Gastroesophageal sphincter (tissue), 4 donors: ENCODE measurements at regions not wholly inside any gene's neighbourhood (a gene's known extent, or its start where the extent isn't known, plus 50 kb on each side); places are given as distances from the start of the nearest gene placed in this dataset.

Experiments
- ATAC-seq: fragments of 150-250 bp; one replicate; pipeline ENCODE4 v1.9.1; 2016; ENCODE audit warnings: mild to moderate bottlenecking, moderate library complexity
- H3K27ac ChIP-seq, 4 donors: fragments of 200-600 bp; sonication (generic) in 3 of 4; 1 replicate in 3 of 4; 2 replicates in 1 of 4; pipeline ENCODE4 v1.5.1; 2016 to 2019
- H3K27me3 ChIP-seq: fragments of 200-600 bp; sonication (generic); one replicate; pipeline ENCODE4 v1.5.1; 2019
- H3K36me3 ChIP-seq, 2 donors: fragments of 200-600 bp; sonication (generic); one replicate each; pipeline ENCODE4 v1.5.1; 2019; ENCODE audit warnings: control low read depth in 1 of 2
- H3K4me1 ChIP-seq, 3 donors: fragments of 200-600 bp; sonication (generic); 1 replicate in 2 of 3; 2 replicates in 1 of 3; pipeline ENCODE4 v1.5.1; 2016 to 2019; ENCODE audit warnings: control low read depth in 2 of 3
- H3K4me3 ChIP-seq, 2 donors: fragments of 200-600 bp; sonication (generic); one replicate each; pipeline ENCODE4 v1.5.1; 2019; ENCODE audit warnings: mild to moderate bottlenecking in 1 of 2, moderate library complexity in 1 of 2
- H3K9me3 ChIP-seq, 3 donors: fragments of 200-600 bp; sonication (generic); one replicate each; pipeline ENCODE4 v1.5.1; 2017 to 2019; ENCODE audit warnings: control low read depth in 2 of 3
- EP300 ChIP-seq: sonication (generic); formaldehyde crosslinking; IDR thresholded peaks from one replicate; pipeline ENCODE4 v1.6.1; 2017; ENCODE audit warnings: antibody characterized with exemption, mild to moderate bottlenecking
- POLR2A ChIP-seq, 2 donors: fragments of 450-650 bp; IDR thresholded peaks; one replicate each; pipeline ENCODE4 v1.6.1; 2017; ENCODE audit warnings: antibody characterized with exemption in 2 of 2, mild to moderate bottlenecking in 2 of 2, moderate library complexity in 1 of 2
- POLR2AphosphoS5 ChIP-seq: sonication (generic); formaldehyde crosslinking; IDR thresholded peaks from one replicate; pipeline ENCODE4 v1.6.1; 2017; ENCODE audit warnings: antibody characterized with exemption
- WGBS, 2 donors: methylation state at CpG; one replicate each; pipeline ENCODE4 v1.1.5; 2018; ENCODE audit warnings: low coverage in 1 of 2; 5-methylcytosine and 5-hydroxymethylcytosine counted together
- TF ChIP-seq, protein P1 (sequence below), 4 experiments: fragments of 200-600 bp in 2 of 4; fragments of 450-650 bp in 2 of 4; sonication (generic) in 1 of 4; IDR thresholded peaks; one replicate each; pipeline ENCODE4 v1.5.1; 2017 to 2019; ENCODE audit warnings: antibody characterized with exemption in 4 of 4, mild to moderate bottlenecking in 2 of 4, moderate library complexity in 2 of 4

GRCh38 chr9:84111726-84112125 is 131.1 kb downstream of the RMI1 start:
- Histone ChIP-seq H3K27ac (no peak overlapping the region), H3K4me3 (no peak overlapping the region), H3K36me3 (no peaks in the 10 kb centered on the region), H3K4me1 (no peaks in the 10 kb centered on the region), H3K27me3 (no peaks in the 10 kb centered on the region), H3K9me3 (peaks cover 0 to 13% (median 0%) of the 10 kb centered on the region in 3 donors)
- WGBS, 2 donors: 89 to 90% methylated on average over 3 of the region's 3 CpGs
- no peak for ATAC-seq
- TF ChIP-seq EP300: no peak
- no peak for TF ChIP-seq POLR2AphosphoS5
- no peak for TF ChIP-seq POLR2A (IDR thresholded peaks at IDR 0.05)
- TF ChIP-seq, protein P1, sequence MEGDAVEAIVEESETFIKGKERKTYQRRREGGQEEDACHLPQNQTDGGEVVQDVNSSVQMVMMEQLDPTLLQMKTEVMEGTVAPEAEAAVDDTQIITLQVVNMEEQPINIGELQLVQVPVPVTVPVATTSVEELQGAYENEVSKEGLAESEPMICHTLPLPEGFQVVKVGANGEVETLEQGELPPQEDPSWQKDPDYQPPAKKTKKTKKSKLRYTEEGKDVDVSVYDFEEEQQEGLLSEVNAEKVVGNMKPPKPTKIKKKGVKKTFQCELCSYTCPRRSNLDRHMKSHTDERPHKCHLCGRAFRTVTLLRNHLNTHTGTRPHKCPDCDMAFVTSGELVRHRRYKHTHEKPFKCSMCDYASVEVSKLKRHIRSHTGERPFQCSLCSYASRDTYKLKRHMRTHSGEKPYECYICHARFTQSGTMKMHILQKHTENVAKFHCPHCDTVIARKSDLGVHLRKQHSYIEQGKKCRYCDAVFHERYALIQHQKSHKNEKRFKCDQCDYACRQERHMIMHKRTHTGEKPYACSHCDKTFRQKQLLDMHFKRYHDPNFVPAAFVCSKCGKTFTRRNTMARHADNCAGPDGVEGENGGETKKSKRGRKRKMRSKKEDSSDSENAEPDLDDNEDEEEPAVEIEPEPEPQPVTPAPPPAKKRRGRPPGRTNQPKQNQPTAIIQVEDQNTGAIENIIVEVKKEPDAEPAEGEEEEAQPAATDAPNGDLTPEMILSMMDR (IDR thresholded peaks at IDR 0.05): no peak

- TF ChIP-seq POLR2A (IDR thresholded peaks at IDR 0.05) (no peak), EP300 (no peak), POLR2AphosphoS5 (no peak)
- TF ChIP-seq, protein P1 (IDR thresholded peaks at IDR 0.05): no peak
- no peak for ATAC-seq
- WGBS, 2 donors: 20 to 29% methylated on average over 1 of the region's 1 CpG
- Histone ChIP-seq H3K36me3 (no peaks in the 10 kb centered on the region), H3K4me1 (peaks cover 0 to 8% (median 0%) of the 10 kb centered on the region in 3 donors), H3K9me3 (no peaks in the 10 kb centered on the region), H3K4me3 (no peak overlapping the region), H3K27me3 (no peaks in the 10 kb centered on the region), H3K27ac (no peak overlapping the region)
These were observed 141.5 kb downstream of the RMI1 start for GRCh38 chr9:84121991-84122523.

GRCh38 chr9:84122572-84122971 is 142.0 kb downstream of the RMI1 start:
- Histone ChIP-seq H3K9me3 (no peaks in the 10 kb centered on the region), H3K27me3 (no peaks in the 10 kb centered on the region), H3K4me1 (peaks cover 0 to 8% (median 0%) of the 10 kb centered on the region in 3 donors), H3K4me3 (no peak overlapping the region), H3K36me3 (no peaks in the 10 kb centered on the region), H3K27ac (no peak overlapping the region)
- TF ChIP-seq POLR2AphosphoS5 (no peak), EP300 (no peak), POLR2A (IDR thresholded peaks at IDR 0.05) (no peak)
- TF ChIP-seq, protein P1 (IDR thresholded peaks at IDR 0.05): no peak
- ATAC-seq: no peak
- 58 to 67% methylated on average over 1 of the region's 1 CpG for WGBS, 2 donors

GRCh38 chr9:84123648-84124406 is 143.2 kb downstream of the RMI1 start:
- 56% methylated on average over 3 of the region's 3 CpGs for WGBS, 2 donors
- TF ChIP-seq, protein P1 (IDR thresholded peaks at IDR 0.05): no peak
- TF ChIP-seq POLR2A (IDR thresholded peaks at IDR 0.05) (no peak), POLR2AphosphoS5 (no peak), EP300 (no peak)
- Histone ChIP-seq H3K27me3 (no peaks in the 10 kb centered on the region), H3K27ac (no peak overlapping the region), H3K4me1 (peaks cover 0 to 8% (median 0%) of the 10 kb centered on the region in 3 donors), H3K36me3 (no peaks in the 10 kb centered on the region), H3K4me3 (no peak overlapping the region), H3K9me3 (no peaks in the 10 kb centered on the region)
- ATAC-seq: no peak

DNA sequence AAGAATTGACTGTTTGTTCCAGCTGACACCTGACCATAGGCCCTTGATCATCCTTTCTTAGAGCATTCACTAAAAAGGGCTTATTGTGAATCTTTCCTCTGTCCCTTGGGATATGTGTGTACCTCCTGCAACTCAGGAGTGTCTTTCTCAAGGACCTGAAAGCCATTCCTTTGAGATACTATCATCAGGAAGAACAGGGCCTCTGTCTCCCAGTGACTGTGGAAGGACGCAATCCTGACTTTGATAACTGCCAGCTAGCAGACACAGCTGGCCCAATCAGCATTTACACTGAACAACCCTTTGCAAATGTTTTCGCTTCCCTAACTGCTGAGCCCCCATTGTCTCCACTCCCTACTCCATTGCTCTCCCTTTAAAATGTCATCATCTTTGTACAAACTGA is 144.4 kb downstream of the RMI1 start:
- Histone ChIP-seq H3K27me3 (no peaks in the 10 kb centered on the region), H3K36me3 (no peaks in the 10 kb centered on the region), H3K4me1 (peaks cover 0 to 8% (median 0%) of the 10 kb centered on the region in 3 donors), H3K27ac (no peak overlapping the region), H3K9me3 (no peaks in the 10 kb centered on the region), H3K4me3 (no peak overlapping the region)
- TF ChIP-seq EP300: no peak
- TF ChIP-seq POLR2AphosphoS5: no peak
- TF ChIP-seq POLR2A (IDR thresholded peaks at IDR 0.05): no peak
- TF ChIP-seq, protein P1 (IDR thresholded peaks at IDR 0.05): no peak
- 81 to 100% methylated on average over 2 of the region's 2 CpGs for WGBS, 2 donors
- ATAC-seq: no peak
